ENCODE measurements at regions not wholly inside any gene's neighbourhood (a gene's known extent, or its start where the extent isn't known, plus 50 kb on each side); places are given as distances from the start of the nearest gene placed in this dataset.

GRCh38 chr3:105174017-105174615, 192.6 kb upstream of the ALCAM start:
- DNase-seq = no peak

DNA sequence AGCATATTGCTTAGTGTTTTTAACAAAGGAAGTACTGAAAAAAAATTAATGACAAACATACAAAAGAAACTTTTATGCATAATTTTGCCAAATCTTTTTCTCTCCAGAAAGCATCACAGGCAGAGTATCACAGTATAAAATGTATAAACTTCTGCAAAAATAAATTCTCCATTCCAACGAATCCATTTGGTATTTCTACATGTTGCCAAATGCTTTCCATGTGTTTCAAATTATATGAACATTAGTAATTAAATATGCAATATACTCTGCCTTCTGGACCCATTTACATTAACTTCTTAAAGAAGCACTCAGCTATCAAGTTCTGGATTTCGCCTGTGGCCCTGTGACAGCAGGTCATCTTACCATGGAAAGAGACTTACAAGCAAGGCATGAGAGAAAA, 189.1 kb upstream of the ALCAM start:
- DNase-seq = no peak

GRCh38 chr3:105187344-105187743, 179.4 kb upstream of the ALCAM start:
- DNase-seq = no peak

DNA sequence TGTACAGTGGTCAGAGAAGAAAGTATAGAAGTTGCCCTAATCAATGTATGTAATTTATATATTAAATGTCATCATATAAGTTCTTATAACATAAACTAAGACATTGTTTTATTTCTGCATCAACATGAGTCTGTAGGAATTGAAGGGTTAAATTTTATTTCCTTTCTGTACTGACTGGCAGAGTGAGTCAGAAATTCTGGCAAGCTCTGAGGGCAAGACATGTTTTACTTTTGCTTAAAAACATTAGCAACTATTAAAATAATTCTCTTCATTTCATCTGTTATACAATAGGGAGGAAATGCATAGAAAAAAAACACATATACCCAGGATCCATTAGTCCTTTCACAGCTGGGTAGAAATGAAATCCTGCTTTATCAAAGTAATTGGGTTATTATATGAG, 171.4 kb upstream of the ALCAM start:
- DNase-seq = no peak

- DNase-seq = no peak
Measured at GRCh38 chr3:105197863-105198262, 168.8 kb upstream of the ALCAM start.

GRCh38 chr3:105199217-105199616, 167.5 kb upstream of the ALCAM start:
- DNase-seq = no peak

GRCh38 chr3:105210141-105210540, 156.6 kb upstream of the ALCAM start:
- no peak for DNase-seq

DNA sequence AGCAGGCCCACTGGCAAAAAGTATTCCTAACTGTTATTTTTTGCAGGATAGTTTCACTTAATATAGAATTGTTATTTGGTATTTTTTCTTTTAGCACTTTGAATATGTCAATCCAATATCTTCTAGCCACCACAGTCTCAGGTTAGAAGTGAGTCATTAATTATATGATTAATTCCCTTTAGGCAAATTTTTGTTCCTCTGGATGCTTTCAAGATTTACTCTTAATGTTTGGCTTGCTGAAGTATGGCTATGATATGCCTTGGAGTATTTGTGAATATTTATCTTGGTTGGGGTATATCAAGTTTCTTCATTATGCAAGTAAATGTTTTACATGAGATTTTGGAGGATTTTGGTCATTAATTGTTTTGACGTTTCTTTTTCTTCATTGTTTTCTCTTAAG, 152.1 kb upstream of the ALCAM start:
- DNase-seq = no peak

DNA sequence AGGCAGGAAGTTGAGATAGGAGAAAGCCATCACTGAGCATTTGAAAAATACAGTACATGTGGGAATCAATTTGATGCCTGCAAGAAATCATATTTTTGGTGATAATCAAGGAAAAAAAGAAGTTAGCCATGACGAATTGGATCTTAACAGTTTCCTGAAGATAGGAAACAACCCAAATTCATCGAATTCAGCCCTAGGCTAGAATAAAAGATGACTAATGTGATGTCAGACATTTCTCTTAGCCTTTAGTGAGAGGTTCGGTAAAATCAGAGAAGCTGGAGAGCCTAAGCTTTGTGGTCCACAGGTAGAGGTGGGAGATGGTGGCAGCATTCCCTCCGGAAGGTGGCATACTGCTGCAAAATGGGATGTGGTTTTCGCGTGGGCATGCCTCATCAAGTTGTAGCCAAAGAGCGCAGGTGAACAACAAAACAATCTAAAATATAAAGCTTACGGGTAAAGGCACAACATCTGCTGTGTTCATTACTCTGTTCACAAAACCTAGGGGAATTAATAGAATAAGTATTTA, 144.1 kb upstream of the ALCAM start:
- no peak for DNase-seq

DNA sequence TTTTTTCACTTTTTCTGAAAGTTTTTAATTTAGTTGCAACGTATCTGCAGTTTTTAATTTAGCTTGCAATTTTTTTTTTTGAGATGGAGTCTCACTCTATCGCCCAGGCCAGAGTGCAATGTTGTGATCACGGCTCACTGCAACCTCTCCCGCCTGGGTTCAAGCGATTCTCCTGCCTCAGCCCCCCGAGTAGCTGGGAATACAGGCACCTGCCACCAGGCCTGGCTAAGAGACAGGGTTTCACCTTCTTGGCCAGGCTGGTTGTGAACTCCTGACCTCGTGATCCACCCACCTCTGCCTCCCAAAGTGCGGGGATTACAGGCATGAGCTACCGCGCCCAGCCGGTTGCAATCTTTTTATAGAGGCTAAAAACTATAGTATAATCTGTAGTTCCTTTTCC, 142.9 kb upstream of the ALCAM start:
- no peak for DNase-seq

GRCh38 chr3:105228696-105229095, 138.0 kb upstream of the ALCAM start:
- no peak for DNase-seq

DNA sequence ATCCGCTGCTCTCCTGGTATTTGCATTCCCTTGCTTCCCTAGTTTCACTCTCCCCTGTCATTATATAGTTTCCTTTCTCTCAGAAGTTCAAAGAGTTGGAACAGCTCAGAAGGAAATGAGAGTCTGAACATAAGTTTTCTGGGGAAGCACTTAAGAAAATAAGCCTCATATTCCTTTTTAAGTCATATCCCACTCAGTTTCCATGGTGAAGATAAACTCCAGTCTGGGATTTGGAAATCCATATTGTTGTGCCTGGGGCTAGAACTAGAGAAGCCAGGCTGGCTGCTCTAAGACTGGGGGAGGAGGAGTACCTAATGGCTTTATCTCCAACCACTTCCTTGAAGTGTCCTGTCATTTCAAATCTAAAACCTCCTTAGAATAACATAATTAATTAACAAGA, 134.2 kb upstream of the ALCAM start:
- no peak for DNase-seq

DNA sequence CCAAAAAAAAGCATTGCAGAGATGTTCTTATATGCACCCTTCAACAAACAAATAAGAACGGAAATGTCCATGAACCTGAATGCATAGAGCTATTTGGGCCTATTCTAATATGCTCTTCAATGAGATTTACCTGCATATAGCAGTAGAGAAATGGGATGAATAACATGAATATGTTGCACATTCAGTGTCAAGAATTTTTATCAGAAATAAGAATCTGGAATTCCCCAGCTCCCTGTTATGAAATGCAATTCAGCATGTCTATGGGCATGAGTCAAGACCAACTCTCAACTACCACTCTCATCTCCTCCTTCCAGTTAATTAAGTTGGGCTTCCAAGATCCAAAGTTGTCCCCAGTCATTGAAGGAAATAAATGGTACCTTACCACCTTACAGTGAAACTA, 133.7 kb upstream of the ALCAM start:
- DNase-seq = no peak

- no peak for DNase-seq
Measured at GRCh38 chr3:105235221-105235620, 131.5 kb upstream of the ALCAM start.

GRCh38 chr3:105235785-105236184, 130.9 kb upstream of the ALCAM start:
- DNase-seq = no peak

- no peak for DNase-seq
Measured at GRCh38 chr3:105238367-105238766, 128.3 kb upstream of the ALCAM start.

DNA sequence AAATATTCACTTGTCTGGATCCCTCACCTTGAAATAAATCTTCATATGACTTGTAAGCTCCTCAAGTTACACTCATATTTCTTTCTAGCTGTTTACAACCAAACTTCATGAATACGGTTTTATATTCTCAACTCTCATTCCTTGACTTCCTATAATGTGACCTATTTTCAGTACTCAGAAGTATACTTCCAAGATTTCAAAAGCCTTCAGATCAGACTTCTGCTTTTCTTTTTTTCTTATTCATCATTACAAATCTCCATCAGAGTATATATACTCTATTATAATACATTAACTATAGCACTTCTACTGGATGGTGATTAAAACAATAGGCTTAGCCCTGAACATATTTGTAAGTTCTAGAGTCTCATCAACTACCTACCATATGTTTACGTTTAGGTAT, 123.6 kb upstream of the ALCAM start:
- no peak for DNase-seq

DNA sequence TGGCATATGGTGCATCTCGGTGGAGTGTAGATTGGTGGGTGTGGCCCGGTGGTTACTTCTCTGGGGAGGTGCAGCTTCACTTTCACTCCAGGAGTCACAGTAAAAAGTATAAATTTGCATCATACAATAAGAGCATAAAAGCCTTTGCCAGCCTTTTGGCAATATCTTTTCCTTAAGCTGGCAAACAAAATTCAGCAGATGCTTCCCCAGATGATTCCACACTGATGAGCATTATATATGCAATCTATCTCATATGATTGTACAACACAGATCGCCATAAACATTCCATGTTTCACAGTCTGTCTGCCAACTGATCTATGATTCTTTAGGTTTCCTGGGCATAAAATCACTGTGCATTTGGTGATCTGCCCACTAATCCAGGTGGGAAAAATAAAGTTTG, 120.2 kb upstream of the ALCAM start:
- no peak for DNase-seq

GRCh38 chr3:105253225-105253624, 113.5 kb upstream of the ALCAM start:
- no peak for DNase-seq

DNA sequence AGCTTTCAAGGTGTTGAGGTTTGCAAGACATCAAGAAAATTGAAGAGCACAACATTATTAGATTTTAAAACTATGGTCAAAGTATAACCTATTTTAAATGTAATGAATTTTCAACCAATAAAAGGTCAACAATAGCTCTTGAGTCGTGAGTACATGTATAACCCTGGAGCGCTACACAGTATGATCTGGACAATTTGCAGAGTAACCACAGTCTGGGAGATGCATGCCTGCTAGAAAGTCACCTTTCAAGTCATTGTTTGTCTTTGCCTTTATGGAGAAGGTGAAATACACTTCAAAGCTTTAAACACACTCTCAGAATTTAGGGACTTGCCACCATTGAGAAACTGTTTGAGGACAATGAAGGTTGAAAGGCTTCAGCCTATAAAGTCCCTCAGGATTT, 112.6 kb upstream of the ALCAM start:
- DNase-seq = no peak

GRCh38 chr3:105255350-105255749, 111.4 kb upstream of the ALCAM start:
- DNase-seq = no peak

- no peak for DNase-seq
Measured at GRCh38 chr3:105259496-105259895, 107.2 kb upstream of the ALCAM start.

DNA sequence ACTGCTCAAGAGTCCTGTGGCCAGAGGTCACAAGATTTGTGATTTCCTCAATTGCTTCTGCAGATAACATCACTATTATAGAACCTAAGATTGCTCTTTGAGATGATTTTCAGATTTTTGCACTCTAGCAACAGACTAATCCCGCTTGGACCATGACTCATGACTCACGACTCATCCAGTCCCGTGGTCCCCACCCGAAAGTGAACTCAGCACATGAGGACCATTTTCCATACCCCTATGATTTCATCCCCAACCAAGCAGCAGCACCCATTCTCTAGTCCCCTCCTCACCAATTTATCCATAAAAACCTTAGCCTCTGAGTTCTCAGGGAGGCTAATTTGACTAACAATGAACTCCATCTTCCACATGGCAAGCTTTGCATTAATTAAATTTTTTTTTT, 106.3 kb upstream of the ALCAM start:
- no peak for DNase-seq

- no peak for DNase-seq
Measured at GRCh38 chr3:105274536-105274935, 92.2 kb upstream of the ALCAM start.

DNA sequence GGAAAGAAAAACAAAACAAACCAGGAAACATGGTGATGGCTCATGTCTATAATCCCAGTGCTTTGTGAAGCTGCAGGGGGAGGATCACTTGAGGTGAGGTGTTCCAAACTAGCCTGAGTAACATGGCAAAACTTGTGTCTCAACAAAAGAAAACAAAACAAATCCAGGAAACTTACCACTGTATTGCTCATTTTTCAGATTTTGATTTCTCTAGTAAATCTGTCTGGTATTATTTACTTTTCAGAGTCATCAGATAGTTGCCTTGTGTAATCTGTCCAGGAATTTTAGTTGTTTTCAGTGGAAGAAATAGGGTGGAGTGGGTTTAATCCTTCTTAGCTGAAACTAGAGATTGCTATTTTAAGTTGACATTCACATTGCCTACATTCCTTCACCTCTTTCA, 91.8 kb upstream of the ALCAM start:
- DNase-seq = no peak

- no peak for DNase-seq
Measured at GRCh38 chr3:105277656-105278055, 89.1 kb upstream of the ALCAM start.

Data from stimulated activated CD4-positive, alpha-beta T cell treated with anti-CD3 and anti-CD28 coated beads, Interleukin-1b, Interleukin-23, amount 100 ng/mL, for 48 hours (primary cell).